Body of pancreas (tissue), 4 donors: ENCODE measurements at regions not wholly inside any gene's neighbourhood (a gene's known extent, or its start where the extent isn't known, plus 50 kb on each side); places are given as distances from the start of the nearest gene placed in this dataset.

Source experiments
- POLR2A ChIP-seq, 3 donors: fragments of 450-650 bp; IDR thresholded peaks; one replicate each; pipeline ENCODE4 v1.6.1; 2016; ENCODE audit warnings: antibody characterized with exemption in 3 of 3, mild to moderate bottlenecking in 2 of 3
- TF ChIP-seq, protein P1 (sequence below), 7 experiments: fragments of 450-650 bp in 4 of 7; fragments of 200-600 bp in 3 of 7; sonication (generic) in 3 of 7; IDR thresholded peaks; one replicate each; pipeline ENCODE4 v1.5.1; 2016 to 2019; ENCODE audit warnings: antibody characterized with exemption in 7 of 7

DNA sequence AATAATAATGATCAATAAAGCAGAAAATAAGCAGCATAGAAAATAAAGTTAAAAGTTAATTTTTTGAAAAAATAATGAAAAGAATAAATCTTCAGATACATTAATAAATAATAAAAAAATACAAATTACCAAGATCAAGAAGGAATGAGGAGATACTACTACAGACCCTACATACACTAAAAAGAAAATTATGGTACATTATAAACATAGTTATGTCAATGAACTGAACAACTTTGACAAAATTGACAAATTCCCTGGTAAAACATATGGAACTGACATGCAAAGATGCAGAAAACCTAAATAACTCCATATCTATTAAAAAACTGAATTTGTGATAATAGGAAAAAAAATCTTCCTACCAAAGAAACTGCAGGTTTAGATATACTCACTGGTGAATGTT, 456.7 kb downstream of the PMP22 start:
- TF ChIP-seq, protein P1, sequence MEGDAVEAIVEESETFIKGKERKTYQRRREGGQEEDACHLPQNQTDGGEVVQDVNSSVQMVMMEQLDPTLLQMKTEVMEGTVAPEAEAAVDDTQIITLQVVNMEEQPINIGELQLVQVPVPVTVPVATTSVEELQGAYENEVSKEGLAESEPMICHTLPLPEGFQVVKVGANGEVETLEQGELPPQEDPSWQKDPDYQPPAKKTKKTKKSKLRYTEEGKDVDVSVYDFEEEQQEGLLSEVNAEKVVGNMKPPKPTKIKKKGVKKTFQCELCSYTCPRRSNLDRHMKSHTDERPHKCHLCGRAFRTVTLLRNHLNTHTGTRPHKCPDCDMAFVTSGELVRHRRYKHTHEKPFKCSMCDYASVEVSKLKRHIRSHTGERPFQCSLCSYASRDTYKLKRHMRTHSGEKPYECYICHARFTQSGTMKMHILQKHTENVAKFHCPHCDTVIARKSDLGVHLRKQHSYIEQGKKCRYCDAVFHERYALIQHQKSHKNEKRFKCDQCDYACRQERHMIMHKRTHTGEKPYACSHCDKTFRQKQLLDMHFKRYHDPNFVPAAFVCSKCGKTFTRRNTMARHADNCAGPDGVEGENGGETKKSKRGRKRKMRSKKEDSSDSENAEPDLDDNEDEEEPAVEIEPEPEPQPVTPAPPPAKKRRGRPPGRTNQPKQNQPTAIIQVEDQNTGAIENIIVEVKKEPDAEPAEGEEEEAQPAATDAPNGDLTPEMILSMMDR (IDR thresholded peaks at IDR 0.05), result no peak
- no peak for TF ChIP-seq POLR2A (IDR thresholded peaks at IDR 0.05)
